ELR (cell line): ENCODE measurements at regions not wholly inside any gene's neighbourhood (a gene's known extent, or its start where the extent isn't known, plus 50 kb on each side); places are given as distances from the start of the nearest gene placed in this dataset.

Experiments
- DNase-seq: peaks from one replicate; pipeline ENCODE4 v3.0.0-alpha.2; 2015; ENCODE audit warnings: low read depth

DNA sequence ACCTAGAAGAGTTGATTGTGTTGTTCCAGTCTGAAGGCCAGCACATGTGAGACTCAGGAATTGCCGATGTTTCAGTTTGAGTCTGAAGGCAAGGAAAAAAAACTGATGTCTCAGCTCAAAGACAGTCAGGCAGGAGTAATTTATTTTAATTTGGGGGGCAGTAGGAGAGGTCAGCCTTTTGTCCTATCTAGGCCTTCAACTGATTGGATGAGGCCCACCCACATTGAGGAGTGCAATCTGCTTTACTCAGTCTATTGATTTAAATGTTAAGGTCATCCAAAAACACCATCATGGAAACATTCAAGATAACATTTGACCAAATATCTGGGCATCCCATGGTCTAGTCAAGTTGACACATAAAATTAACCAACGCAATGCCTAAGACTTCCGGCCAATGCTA, 288.9 kb downstream of the CDK5RAP2 start:
- DNase-seq = no peak

DNA sequence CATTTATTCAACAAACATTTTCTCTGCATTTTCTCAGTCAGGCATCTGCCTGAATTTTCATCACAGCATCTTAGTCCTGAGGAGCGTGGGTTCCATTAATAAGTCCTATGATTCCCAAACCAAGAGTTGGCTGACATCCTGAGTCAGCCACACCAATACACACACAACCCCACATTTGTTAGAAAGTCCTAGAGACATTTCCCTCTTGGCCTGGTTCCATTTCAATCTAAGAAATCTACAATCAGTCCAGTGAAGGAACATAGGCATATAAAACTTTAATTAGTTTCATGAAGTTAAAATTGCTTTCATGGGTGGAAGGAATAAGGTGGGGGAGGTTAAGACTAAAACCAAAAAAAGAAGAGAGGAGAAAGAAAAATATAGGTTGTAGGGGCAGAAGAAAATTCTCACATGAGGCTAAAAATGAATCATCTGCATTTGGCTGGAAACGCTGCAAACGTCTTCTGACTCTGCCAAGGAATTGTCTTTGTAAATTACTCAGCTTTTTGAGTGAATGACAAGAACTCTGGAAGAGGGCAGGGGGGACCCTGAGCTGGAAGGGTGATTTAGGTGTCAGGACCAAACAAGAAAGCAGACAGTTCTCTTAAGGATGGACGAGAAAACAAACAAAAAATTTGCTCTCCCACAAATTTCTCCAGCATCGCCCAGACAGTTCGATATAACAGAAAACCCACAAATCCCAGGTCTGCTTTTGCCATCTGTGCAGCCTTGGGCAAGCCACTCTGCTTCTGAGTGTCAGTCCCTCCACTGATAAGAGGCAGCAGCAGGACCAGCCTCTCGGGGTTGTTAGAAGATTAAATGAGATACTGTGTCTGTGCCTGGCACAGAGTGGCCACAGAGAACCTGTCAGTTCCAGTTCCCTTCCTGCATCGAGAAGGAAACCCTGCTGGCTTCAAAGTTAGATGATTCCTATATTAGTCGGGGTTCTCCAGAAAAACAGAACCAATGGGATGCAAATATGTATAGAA, 289.7 kb downstream of the CDK5RAP2 start:
- DNase-seq = no peak

DNA sequence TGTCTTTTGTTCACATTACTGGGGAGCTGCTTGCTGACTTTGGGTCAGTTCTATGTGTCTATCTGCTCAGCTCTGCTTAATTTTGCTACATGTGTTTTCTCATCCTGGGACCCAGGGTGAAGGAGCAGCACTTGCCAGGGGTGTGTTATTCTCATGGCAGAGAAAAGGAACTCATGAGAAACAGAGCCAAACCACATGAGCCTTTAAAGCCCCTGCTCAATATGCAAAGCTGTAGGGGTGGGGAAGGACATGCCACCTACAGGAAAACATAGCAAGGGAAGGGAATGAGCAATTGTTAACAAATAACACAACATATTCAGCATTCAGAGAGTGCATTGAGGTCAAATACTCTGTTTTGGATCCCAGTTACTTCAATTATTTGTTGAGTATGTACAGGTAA, 290.9 kb downstream of the CDK5RAP2 start:
- no peak for DNase-seq

DNA sequence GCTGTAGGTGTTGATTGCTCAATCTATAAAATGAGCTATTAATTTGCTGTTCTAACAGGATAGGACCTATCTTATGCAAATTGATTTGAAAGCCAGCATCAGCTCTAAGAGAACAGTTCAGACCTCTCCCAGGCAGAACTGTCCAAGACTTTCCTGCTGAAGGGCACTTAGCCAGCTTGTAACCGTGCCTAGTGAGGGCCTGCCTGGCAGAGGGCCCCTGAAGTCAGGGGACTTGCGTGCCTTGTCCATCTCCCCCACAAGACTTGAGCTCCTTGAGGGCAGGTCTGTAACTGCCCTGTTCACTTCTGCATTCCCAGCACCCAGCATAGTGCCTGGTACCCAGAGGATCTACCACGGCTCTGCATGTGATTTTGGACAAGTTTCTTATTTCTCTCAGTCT, 293.4 kb downstream of the CDK5RAP2 start:
- DNase-seq = no peak

DNA sequence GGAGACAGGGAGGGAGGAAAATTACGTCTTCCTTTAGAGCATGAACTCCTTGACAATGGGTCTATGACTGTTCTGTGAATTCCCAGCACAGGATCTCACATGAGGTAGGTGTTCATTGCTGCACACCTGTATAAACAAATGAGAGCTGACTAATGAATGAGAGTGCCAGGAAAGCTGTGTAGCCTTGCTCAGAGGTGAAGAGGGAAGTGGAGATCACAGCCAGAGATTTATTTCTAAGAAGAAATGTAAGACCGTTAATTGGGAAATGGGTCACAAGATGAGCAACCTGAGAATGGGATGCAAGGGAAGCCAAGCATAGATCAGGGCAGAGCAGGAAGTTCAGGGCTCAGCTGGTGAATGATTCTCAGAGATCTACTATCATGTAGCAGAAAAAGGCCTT, 295.1 kb downstream of the CDK5RAP2 start:
- DNase-seq = no peak

DNA sequence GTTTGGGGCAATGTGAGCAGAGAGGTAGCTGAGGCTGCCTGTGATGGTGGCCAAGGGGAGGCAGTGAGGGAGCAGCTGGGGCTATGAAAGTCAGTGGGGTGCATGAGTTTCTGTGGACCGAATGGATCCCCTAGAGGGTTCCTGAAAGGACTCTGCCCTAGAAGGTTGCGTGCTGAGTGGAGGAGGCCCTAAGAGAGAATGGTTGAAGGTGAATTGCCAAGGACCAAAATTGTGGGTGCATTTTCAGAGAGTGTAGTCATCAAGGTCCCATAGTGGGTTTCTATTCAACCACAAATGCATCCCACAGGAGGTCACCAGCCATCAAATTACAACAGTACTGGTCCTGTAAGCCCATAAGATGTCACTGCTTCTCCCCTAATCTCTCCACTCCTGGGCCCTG, 298.3 kb downstream of the CDK5RAP2 start:
- DNase-seq = no peak

DNA sequence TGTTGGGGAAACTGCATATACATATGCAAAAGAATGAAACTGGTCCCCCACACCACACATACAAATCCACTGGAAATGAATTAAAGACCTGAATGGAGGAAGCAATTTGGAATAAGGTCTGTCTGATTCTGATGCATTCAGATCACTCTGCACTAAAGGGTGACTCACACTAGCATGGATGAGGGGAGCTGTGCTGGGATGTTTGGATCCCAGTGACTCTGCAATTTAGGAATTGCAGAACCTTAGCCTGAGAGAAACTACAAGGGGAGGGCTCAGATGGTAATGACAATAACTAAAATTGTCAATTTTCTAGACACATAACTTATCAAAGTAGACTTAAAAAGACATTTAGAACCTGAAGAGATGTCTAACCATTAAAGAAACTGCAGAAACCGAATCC, 312.0 kb downstream of the CDK5RAP2 start:
- no peak for DNase-seq

DNA sequence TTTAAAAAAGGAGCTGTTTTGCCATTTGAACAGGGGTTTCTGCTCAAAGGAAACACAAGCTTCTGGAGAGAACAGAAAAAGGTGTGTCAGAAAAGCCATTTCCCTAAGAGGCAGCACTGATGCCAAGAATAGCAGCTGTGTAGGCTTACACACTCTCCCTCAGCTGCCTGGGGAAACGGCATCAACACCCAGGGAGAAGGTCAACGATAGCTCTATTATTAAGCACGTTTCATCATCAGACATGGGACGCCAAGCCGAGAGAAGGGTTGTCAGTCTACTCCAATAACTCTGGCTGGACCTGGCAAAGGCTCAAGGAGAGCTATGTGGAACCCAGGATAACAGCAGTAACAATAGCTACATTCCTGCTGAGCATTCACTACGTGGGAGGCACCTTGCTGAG, 314.2 kb downstream of the CDK5RAP2 start:
- no peak for DNase-seq

DNA sequence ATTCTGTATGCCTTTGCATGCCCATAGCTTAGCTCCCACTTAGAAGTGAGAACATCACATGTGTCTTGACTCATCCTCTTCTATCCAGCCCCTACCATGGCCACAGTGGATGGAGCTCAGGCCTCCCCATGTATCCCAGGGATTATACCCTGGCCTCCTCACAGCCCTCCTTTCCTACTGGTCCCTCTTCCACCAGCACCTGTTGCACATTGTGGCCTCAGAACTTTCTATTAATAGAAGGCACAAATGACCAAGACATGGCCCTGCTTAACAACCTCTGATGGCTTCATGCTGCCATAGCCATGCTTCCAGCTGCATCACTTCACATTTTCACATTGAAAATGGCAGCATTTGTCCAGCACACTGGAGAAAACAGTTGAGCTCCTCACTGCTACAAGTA, 315.4 kb downstream of the CDK5RAP2 start:
- no peak for DNase-seq

DNA sequence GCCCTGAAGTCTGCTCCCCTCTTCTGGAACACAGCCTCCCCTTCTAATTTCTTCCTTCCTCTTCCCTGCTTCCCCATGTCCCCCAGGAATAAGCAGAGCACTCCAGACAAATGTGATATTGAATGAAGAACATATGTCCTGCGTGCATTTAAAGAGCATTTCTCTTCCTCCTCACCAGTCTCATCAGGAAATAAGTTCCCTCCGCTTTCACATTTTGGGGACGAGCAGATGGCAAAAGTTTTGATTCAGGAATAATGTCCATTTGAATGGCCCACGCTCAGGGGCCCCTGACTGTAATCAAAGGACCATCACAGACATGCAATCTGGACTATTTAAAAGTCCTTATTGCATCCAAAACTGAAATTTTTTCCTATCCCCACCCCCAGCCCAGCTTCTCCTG, 316.1 kb downstream of the CDK5RAP2 start:
- no peak for DNase-seq

DNA sequence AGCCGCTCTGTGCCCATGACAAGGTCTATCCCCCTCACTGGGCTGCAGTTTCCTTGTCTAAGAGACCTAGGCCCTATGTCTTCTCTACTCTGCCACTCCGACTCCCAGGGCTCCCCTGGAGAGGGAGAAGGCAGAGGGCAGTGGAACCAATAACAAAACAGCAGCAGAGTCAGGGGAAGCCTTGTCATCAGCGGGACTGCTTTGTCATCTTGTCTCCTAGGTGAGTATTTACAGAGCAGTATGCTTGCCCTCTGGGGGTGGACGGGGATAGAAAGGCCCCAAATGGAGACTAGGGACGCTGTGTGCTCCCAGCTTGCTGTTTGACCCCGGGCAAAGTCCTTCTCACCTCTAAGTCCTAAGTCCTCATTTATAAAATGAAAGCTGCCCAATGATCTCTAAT, 318.5 kb downstream of the CDK5RAP2 start:
- no peak for DNase-seq

DNA sequence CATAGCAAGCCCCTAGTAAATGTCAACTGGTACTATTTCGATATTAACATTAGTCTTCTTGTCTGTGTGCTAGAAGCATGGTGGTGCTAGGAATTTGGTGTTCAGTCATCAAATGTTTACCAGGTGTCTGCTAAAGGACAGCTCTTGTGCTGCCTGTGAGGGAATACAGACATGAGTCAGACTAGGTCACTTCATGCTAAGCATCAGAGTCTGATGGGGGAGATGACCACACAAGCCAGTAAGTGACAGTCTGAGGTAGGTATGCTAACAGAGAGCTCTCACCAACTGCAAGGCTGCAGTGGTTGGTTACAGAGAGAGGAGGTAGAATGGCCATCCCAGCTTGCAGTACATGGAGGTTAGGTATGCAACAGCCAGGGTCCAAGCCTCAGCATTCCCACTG, 320.9 kb downstream of the CDK5RAP2 start:
- no peak for DNase-seq

DNA sequence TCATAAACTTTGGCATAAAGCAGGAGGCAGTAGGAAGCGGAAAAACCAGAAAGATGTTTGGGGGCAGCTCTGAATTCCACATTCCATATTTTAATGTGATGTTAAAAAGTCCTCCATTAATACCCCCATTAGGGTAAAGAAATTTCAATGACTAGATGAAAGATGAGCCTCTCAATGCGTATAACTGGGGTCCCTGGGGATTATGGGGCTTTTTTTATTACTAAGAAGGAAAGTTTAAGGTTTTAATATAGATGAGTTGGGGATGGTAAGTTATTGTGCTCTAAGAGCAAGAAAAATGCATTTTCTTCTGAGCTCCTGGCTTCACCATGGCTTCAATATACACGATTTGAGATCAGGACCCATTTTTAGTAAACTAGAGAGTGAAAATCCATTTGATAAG, 321.9 kb downstream of the CDK5RAP2 start:
- no peak for DNase-seq

DNA sequence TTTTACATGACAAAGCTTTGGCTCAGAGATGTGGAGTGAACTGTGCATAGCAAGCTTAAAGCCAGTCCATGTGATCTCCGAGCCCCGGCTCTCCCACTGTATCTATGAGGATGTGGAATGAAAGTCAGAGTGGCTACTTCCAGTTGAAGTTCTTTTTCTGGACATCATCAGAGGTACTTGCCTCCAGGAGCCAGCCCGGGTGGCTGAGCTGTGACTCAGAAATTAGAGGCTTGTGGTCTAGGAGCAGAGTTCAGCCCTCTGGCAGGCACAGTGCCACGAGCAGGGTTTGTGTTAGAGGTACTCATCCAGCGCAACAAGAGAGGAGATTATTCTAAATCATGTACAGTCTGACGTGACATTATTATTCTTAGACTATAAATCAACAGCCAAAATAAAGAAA, 322.5 kb downstream of the CDK5RAP2 start:
- DNase-seq = no peak

DNA sequence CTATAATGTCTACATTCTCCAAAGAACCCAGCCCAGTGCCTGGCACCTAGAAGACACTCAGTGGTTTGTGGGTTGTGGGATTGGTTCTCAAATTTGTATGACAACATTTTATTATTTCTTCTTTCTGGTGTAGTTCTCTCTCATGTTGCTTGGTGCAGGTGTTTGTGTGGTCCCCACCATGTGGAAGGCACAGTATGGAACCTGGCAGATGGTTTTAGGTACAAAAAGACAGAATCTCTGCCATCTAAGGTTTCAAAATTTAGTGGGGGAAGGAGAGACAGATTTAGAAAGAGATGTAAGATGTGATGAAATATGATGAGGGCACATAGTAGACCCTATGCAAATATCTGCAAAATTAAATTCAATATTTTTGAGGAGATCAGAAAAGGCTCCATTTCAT, 323.8 kb downstream of the CDK5RAP2 start:
- no peak for DNase-seq

DNA sequence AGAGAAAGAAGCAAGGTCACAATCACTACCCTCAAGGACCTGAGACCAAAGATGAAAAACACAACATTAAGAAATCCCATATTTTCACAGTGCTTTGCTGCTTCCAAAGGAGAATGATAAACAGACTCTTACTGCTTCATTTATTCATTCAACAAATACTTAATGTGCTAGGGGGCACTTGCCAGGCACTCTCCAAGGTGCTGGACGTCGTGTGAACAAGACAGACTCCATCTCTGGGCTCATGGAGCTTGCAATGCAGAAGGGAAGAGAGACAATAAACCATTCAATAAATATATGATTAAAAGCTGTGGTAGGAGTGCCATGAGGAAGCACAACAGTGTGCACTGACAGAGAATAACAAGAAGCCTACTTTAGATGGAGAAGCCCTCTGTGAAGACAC, 327.7 kb downstream of the CDK5RAP2 start:
- no peak for DNase-seq

DNA sequence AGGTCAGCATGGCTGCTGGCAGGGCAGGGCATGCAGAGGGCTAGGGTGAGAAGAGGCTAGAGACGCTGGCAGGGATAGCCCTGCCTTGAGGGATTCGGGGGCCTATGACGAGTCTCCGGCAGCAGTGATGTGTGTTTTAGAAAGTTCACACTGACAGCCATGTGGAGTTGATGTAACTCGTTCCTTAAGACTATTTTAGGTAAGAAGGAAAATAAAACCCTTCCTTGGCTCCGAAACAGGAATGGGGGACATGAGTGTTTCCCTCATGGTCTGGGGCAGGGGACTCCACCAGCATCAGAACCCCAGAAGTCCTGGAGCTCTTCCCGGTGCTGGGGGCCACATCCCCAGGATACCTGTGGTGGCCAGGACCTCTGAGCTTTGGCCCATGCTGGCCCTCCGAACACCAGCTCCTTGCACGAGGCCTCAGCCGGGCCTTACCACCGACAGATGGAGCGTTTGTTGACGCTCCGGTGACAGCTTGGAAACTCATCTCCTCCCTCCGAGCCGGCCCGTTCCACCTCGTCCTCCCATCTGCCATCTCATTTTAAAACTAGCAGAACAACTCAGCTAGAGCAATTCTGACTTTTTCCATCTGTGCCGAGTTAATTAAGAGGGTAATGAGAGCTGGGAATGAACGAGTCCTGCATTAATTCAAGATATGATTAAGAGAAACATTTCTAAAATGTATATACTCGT, 337.7 kb downstream of the CDK5RAP2 start:
- no peak for DNase-seq

DNA sequence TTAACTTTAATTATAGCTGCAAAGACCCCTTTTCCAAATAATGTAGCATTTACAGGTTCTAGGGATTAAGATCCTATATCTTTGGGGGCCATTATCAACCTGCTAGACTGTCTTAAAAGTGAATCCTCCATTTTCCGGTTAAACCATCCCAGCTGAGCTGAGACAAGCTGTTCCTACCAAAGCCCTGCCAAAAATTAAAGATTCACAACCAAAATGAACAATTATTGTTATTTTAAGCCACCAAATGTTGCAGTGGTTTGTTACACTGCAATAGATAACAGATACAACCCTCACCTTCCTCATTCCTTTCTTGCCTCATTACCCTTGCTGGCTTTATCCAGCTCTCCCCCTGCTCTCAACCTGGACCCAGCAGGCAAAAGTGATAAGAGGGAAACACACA, 343.4 kb downstream of the CDK5RAP2 start:
- DNase-seq = no peak

DNA sequence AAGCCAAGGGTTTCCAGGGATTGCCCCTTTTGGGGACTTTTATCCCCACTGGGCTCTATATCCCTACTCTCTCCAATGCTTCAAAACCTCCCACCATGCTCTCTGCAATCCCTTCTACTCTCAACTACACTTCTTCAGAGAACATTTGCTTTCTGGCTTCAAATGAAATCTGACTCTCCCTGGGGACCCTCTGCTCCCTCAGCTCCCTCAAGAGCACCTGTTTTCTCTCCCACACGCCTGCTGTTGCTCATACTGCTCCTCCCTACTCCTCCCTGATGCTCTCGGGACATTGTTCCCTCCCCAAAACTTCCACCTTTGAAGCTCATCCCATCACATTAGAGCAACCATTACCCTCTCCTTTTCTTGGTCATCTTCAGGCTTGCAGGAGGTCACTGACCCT, 344.9 kb downstream of the CDK5RAP2 start:
- DNase-seq = no peak

DNA sequence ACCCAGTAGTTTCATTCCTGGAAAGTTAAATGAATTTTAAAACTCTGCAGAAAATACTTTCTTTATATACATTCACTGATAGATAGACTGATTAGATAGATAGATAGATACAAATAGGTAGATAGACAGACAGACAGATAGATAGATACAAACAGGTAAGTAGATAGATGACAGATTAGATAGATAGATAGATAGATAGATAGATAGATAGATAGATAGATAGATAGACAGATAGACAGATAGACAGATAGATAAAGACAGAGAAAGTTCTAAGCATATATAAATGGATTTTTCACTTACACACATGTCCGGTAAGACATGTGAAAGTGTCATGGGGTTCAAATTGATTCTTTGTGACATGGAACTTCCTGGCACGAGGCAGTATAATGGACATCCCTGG, 349.7 kb downstream of the CDK5RAP2 start:
- no peak for DNase-seq

DNA sequence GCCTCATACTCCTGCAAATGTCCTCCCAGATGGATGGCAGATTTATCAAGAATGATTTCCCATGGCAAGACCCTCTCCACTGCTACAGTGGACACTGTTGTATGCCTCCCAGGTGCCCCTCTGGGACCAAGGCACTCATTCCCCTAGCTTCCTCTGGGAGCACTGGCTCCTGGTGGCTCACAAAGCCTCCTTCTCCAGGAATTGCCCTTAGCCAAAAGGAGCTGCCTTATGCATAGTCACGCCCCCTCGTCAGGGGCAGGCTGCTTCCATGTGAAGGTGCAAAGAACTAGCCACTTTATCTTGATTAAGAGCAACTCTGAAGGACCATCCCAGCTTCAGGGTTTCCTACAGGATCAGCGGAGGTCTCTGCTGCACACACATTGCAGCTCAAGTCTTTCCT, 358.1 kb downstream of the CDK5RAP2 start:
- no peak for DNase-seq

DNA sequence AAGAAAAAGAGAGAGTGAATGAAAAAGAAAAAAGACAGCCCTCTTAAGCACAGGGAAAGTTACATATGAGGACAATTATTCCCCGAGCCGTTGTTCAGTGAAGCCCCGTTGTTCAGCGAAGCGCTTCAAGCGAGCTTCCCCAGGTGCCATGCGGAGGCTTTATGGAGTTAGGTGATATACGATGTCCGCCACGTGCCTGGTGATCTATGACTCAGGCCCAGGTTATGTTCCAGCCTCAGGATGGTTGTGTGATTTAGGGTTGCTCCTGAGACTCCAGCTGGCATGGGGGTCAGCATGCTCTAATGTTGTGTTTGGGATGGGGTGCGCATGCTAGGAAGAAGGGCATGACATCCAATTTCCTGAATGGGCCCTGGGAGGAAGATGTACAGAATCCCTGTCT, 365.6 kb downstream of the CDK5RAP2 start:
- no peak for DNase-seq

DNA sequence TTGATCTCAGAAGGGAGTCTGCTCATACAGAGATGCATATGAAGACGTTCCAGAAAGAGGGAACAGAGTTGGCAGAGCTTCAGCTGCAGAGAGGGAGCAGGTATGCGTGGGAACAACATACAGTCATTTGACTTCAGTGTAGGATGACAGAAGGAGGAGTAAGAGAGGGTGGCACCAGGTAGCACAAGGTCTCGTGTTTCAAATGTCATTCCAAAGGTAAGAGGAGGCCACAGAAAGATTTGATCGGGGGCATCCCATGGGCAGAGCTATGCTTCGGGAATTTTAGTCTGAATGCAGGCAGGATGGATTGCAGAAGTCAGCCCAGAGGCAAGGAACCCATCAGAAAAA, 367.1 kb downstream of the CDK5RAP2 start:
- no peak for DNase-seq
